OCI-LY3 (cell line): ENCODE measurements at regions not wholly inside any gene's neighbourhood (a gene's known extent, or its start where the extent isn't known, plus 50 kb on each side); places are given as distances from the start of the nearest gene placed in this dataset.

ENCODE experiments used
- CTCF ChIP-seq: fragments of 200-600, 300-600 bp; sonication (generic); IDR thresholded peaks from 2 replicates; pipeline ENCODE4 v1.5.1; 2014; ENCODE audit warnings: antibody characterized with exemption, low read length, low read depth
- EZH2phosphoT487 ChIP-seq: fragments of 200-600 bp; shearing (Covaris generic); IDR thresholded peaks from 2 replicates; pipeline ENCODE4 v1.6.1; 2018; ENCODE audit warnings: antibody characterized with exemption, mixed run types, low read depth

GRCh38 chr5:57754616-57755015 lies 272.0 kb upstream of the ACTBL2 start:
- TF ChIP-seq CTCF (no peak), EZH2phosphoT487 (no peak)
